ENCODE measurements at regions not wholly inside any gene's neighbourhood (a gene's known extent, or its start where the extent isn't known, plus 50 kb on each side); places are given as distances from the start of the nearest gene placed in this dataset.

DNA sequence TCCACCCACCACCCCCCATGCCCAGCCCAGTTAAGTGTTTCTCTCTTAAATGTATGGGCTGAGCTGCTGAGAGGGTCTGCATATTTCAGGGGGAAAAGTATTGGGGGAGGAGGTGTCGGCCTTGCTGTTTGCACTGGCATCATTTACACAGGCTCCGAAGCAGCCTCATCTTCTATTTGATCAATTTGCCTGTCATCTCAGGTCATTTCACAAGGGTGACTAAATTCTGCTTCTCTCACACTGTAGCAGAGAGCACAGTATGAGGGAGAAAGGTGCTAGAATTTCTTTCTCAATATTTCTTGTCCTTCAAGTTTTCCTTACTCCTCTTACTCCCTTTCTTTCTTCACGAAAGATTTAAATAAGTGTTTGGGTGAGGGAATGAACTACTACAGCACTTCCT, 135.9 kb downstream of the AACS start:
- Histone ChIP-seq H3K27ac (ENCODE audit: poor library complexity, severe bottlenecking) (no peak overlapping the region), H3K27me3 (ENCODE audit: insufficient read depth, poor library complexity, severe bottlenecking) (peaks cover 9% of the 10 kb centered on the region), H3K9me3 (ENCODE audit: severe bottlenecking) (no peaks in the 10 kb centered on the region), H3K36me3 (ENCODE audit: low read depth) (no peaks in the 10 kb centered on the region), H3K4me3 (ENCODE audit: severe bottlenecking) (no peak overlapping the region), H3K4me1 (ENCODE audit: insufficient read depth, poor library complexity, severe bottlenecking) (no peaks in the 10 kb centered on the region)
- ATAC-seq (ENCODE audit: low read depth) (no peak), DNase-seq (ENCODE audit: low spot score) (no peak)
- TF ChIP-seq, protein P1, sequence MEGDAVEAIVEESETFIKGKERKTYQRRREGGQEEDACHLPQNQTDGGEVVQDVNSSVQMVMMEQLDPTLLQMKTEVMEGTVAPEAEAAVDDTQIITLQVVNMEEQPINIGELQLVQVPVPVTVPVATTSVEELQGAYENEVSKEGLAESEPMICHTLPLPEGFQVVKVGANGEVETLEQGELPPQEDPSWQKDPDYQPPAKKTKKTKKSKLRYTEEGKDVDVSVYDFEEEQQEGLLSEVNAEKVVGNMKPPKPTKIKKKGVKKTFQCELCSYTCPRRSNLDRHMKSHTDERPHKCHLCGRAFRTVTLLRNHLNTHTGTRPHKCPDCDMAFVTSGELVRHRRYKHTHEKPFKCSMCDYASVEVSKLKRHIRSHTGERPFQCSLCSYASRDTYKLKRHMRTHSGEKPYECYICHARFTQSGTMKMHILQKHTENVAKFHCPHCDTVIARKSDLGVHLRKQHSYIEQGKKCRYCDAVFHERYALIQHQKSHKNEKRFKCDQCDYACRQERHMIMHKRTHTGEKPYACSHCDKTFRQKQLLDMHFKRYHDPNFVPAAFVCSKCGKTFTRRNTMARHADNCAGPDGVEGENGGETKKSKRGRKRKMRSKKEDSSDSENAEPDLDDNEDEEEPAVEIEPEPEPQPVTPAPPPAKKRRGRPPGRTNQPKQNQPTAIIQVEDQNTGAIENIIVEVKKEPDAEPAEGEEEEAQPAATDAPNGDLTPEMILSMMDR (IDR thresholded peaks at IDR 0.05; ENCODE audit: poor library complexity, severe bottlenecking): no peak

DNA sequence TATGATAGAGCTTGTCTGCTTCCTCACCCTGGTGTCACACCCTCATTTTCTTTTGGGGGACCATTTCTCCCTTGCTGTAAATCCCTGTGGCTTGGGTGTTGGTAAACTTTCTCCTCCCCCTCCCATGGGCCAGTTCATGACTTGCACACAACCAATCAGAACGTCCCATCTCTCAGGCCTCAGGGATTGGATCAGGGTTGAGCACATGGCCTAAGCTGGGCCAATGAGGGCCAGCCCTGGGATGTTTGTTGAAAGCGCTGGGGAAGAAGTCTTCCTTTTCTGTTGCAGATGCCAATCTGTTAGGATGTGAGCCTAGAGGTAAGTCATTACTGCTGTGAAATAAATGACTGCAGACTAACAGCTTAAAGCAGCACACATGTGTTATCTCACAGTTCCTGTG, 136.7 kb downstream of the AACS start:
- ATAC-seq (ENCODE audit: low read depth): no peak
- no peaks in the 10 kb centered on the region for H3K4me1 ChIP-seq (ENCODE audit: insufficient read depth, poor library complexity, severe bottlenecking)

DNA sequence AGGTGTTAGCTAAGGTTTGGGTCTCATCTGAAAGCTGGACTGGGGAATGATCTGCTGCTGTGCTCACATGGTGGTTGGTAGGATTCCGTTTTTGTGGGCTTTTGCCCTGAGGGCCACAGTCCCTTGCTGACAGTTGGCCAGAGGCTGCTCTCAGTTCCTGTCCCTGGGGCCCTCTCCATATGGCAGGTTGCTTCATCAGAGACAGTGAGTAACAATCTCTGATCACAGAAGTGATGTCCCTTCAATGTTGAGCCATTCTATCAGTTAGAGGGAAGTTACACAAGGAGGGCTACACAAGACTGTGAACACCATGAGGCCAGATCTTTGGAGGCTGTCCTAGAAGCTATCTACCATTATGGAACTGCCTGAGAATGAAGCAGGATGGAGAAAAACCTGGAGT, 137.2 kb downstream of the AACS start:
- H3K27me3 ChIP-seq (ENCODE audit: insufficient read depth, poor library complexity, severe bottlenecking): peaks cover 9% of the 10 kb centered on the region
- no peaks in the 10 kb centered on the region for H3K36me3 ChIP-seq (ENCODE audit: low read depth)
- ATAC-seq (ENCODE audit: low read depth): no peak
- TF ChIP-seq, protein P1 (IDR thresholded peaks at IDR 0.05; ENCODE audit: poor library complexity, severe bottlenecking): no peak
- no peaks in the 10 kb centered on the region for H3K9me3 ChIP-seq (ENCODE audit: severe bottlenecking)
- H3K4me3 ChIP-seq (ENCODE audit: severe bottlenecking): no peak overlapping the region
- DNase-seq (ENCODE audit: low spot score): no peak
- H3K27ac ChIP-seq (ENCODE audit: poor library complexity, severe bottlenecking): no peak overlapping the region
- no peaks in the 10 kb centered on the region for H3K4me1 ChIP-seq (ENCODE audit: insufficient read depth, poor library complexity, severe bottlenecking)

More for the DNA sequence above, 136.7 kb downstream of the AACS start:
- Histone ChIP-seq H3K36me3 (ENCODE audit: low read depth) (no peaks in the 10 kb centered on the region), H3K4me3 (ENCODE audit: severe bottlenecking) (no peak overlapping the region), H3K27ac (ENCODE audit: poor library complexity, severe bottlenecking) (no peak overlapping the region), H3K27me3 (ENCODE audit: insufficient read depth, poor library complexity, severe bottlenecking) (peaks cover 9% of the 10 kb centered on the region), H3K9me3 (ENCODE audit: severe bottlenecking) (no peaks in the 10 kb centered on the region)
- TF ChIP-seq, protein P1 (IDR thresholded peaks at IDR 0.05; ENCODE audit: poor library complexity, severe bottlenecking): no peak
- DNase-seq (ENCODE audit: low spot score): no peak

DNA sequence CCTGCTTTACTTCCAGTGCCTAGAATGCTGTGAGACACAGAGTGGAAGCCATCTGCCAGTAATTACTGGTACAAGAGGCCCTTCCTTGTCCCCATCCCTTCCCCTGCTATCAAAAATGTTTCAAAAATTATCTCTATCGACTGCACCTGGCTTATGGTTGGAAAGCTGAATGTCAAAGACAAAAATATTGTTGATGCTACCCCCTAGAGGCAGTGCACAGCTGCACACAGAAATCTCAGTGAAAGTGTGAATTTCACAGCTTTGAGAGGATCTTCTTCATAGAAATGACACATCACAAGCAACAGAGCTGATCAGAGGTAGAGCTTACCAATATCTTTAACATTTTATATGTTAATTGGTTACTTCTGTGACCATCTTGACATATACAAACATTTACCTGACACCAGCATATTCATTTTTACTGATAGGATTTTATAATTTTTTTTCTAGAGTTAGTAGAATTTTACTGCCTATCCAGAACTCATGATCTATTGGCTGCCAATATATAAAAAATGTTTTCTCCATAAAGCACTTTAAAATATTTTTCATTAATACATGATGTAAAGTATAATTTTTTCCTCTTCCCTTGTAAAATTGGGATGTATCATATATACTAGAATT, 138.0 kb downstream of the AACS start:
- no peak overlapping the region for H3K27ac ChIP-seq (ENCODE audit: poor library complexity, severe bottlenecking)

DNA sequence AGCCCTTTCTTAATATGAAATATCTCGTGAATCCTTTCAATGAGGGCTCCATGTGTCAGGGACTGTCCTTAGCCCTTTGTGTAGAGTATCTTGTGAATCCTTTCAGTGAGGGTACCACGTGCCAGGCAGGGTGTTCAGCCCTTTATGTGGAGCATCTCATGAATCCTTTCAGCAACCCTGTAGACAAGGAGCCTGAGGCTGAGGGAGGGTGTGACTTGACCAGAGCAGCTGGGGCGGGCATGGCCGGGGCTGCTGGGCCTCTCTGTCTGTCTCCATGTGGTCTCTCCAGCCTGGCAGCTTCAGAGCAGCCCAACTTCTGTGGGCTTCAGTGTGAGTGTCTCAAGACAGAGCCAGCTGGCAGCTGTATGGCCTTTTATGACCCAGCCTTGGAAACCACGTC, 140.2 kb downstream of the AACS start:
- Histone ChIP-seq H3K9me3 (ENCODE audit: severe bottlenecking) (no peaks in the 10 kb centered on the region), H3K27me3 (ENCODE audit: insufficient read depth, poor library complexity, severe bottlenecking) (peaks cover 11% of the 10 kb centered on the region), H3K4me3 (ENCODE audit: severe bottlenecking) (no peak overlapping the region), H3K4me1 (ENCODE audit: insufficient read depth, poor library complexity, severe bottlenecking) (no peaks in the 10 kb centered on the region), H3K27ac (ENCODE audit: poor library complexity, severe bottlenecking) (no peak overlapping the region), H3K36me3 (ENCODE audit: low read depth) (no peaks in the 10 kb centered on the region)
- ATAC-seq (ENCODE audit: low read depth) (no peak), DNase-seq (ENCODE audit: low spot score) (no peak)
- TF ChIP-seq, protein P1 (IDR thresholded peaks at IDR 0.05; ENCODE audit: poor library complexity, severe bottlenecking): no peak

More for the DNA sequence above, 138.0 kb downstream of the AACS start:
- Histone ChIP-seq H3K4me1 (ENCODE audit: insufficient read depth, poor library complexity, severe bottlenecking) (no peaks in the 10 kb centered on the region), H3K27me3 (ENCODE audit: insufficient read depth, poor library complexity, severe bottlenecking) (peaks cover 9% of the 10 kb centered on the region), H3K36me3 (ENCODE audit: low read depth) (no peaks in the 10 kb centered on the region), H3K9me3 (ENCODE audit: severe bottlenecking) (no peaks in the 10 kb centered on the region), H3K4me3 (ENCODE audit: severe bottlenecking) (no peak overlapping the region)
- DNase-seq (ENCODE audit: low spot score) (no peak), ATAC-seq (ENCODE audit: low read depth) (0 out of 3 replicates have a peak, but pooled peaks have one; percentile 27)
- TF ChIP-seq, protein P1 (IDR thresholded peaks at IDR 0.05; ENCODE audit: poor library complexity, severe bottlenecking): peak; percentile 48
